A673 (cell line): ENCODE measurements at regions not wholly inside any gene's neighbourhood (a gene's known extent, or its start where the extent isn't known, plus 50 kb on each side); places are given as distances from the start of the nearest gene placed in this dataset.

ENCODE experiments used
- EZH2 ChIP-seq: fragments of 200-600 bp; sonication (generic); IDR thresholded peaks from 2 replicates; pipeline ENCODE4 v1.6.1; 2017; ENCODE audit warnings: borderline replicate concordance, low read depth, mild to moderate bottlenecking, mixed read lengths, antibody characterized with exemption, low read length; ENCODE audit not compliant: poor library complexity, severe bottlenecking
- TF ChIP-seq, protein P1 (sequence below): fragments of 300-800, 200-600 bp; sonication (generic); conservative IDR thresholded peaks from 2 replicates; pipeline ENCODE4 v1.5.1; 2017; ENCODE audit warnings: low read depth, mild to moderate bottlenecking, antibody characterized with exemption, low read length, moderate library complexity, mixed read lengths

- TF ChIP-seq, protein P1, sequence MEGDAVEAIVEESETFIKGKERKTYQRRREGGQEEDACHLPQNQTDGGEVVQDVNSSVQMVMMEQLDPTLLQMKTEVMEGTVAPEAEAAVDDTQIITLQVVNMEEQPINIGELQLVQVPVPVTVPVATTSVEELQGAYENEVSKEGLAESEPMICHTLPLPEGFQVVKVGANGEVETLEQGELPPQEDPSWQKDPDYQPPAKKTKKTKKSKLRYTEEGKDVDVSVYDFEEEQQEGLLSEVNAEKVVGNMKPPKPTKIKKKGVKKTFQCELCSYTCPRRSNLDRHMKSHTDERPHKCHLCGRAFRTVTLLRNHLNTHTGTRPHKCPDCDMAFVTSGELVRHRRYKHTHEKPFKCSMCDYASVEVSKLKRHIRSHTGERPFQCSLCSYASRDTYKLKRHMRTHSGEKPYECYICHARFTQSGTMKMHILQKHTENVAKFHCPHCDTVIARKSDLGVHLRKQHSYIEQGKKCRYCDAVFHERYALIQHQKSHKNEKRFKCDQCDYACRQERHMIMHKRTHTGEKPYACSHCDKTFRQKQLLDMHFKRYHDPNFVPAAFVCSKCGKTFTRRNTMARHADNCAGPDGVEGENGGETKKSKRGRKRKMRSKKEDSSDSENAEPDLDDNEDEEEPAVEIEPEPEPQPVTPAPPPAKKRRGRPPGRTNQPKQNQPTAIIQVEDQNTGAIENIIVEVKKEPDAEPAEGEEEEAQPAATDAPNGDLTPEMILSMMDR = no peak
- TF ChIP-seq EZH2 = no peak
Observed at GRCh38 chr6:744666-745353, 51.9 kb upstream of the EXOC2 start.
